ENCODE measurements at regions not wholly inside any gene's neighbourhood (a gene's known extent, or its start where the extent isn't known, plus 50 kb on each side); places are given as distances from the start of the nearest gene placed in this dataset.
"Not testable (repeated sequence)": the region's sequence is repeated elsewhere in the genome, so short reads cannot be mapped to it uniquely, and the experiment has no call there.

- ATAC-seq; DNase-seq (ENCODE audit: low spot score): not testable (repeated sequence)
Measured at GRCh38 chr2:87446313-87446696, 301.6 kb upstream of the PLGLB2 start.

- not testable (repeated sequence) for DNase-seq (ENCODE audit: low spot score); ATAC-seq
Measured at GRCh38 chr2:87449462-87449980, 298.4 kb upstream of the PLGLB2 start.

GRCh38 chr2:87452193-87452592 is 295.7 kb upstream of the PLGLB2 start:
- not testable (repeated sequence) for DNase-seq (ENCODE audit: low spot score)

GRCh38 chr2:87452861-87453260 is 295.0 kb upstream of the PLGLB2 start:
- DNase-seq (ENCODE audit: low spot score), result not testable (repeated sequence)

More at GRCh38 chr2:87452193-87452592, 295.7 kb upstream of the PLGLB2 start:
- ATAC-seq, result not testable (repeated sequence)

GRCh38 chr2:87453965-87454364 is 293.9 kb upstream of the PLGLB2 start:
- not testable (repeated sequence) for ATAC-seq; DNase-seq (ENCODE audit: low spot score)

More at GRCh38 chr2:87452861-87453260, 295.0 kb upstream of the PLGLB2 start:
- peak; percentile 65 for ATAC-seq

- ATAC-seq; DNase-seq (ENCODE audit: low spot score): not testable (repeated sequence)
Measured at GRCh38 chr2:87454421-87454820, 293.5 kb upstream of the PLGLB2 start.

- DNase-seq (ENCODE audit: low spot score), result not testable (repeated sequence)
- ATAC-seq, result peak; percentile 73
Measured at GRCh38 chr2:87455209-87455853, 292.6 kb upstream of the PLGLB2 start.

- ATAC-seq, result peak; percentile 47
- DNase-seq (ENCODE audit: low spot score), result not testable (repeated sequence)
Measured at GRCh38 chr2:87455854-87456249, 292.0 kb upstream of the PLGLB2 start.

- ATAC-seq, result peak; percentile 22
- DNase-seq (ENCODE audit: low spot score), result not testable (repeated sequence)
Measured at GRCh38 chr2:87456477-87457128, 291.3 kb upstream of the PLGLB2 start.

- not testable (repeated sequence) for ATAC-seq; DNase-seq (ENCODE audit: low spot score)
Measured at GRCh38 chr2:87457129-87457499, 290.8 kb upstream of the PLGLB2 start.

GRCh38 chr2:87458938-87459337 is 288.9 kb upstream of the PLGLB2 start:
- ATAC-seq; DNase-seq (ENCODE audit: low spot score): not testable (repeated sequence)

GRCh38 chr2:87460104-87460503 is 287.8 kb upstream of the PLGLB2 start:
- peak; percentile 11 for ATAC-seq
- DNase-seq (ENCODE audit: low spot score), result not testable (repeated sequence)

GRCh38 chr2:87460662-87461061 is 287.2 kb upstream of the PLGLB2 start:
- DNase-seq (ENCODE audit: low spot score); ATAC-seq: not testable (repeated sequence)

GRCh38 chr2:87461671-87462070 is 286.2 kb upstream of the PLGLB2 start:
- ATAC-seq; DNase-seq (ENCODE audit: low spot score): not testable (repeated sequence)

GRCh38 chr2:87464219-87464618 is 283.7 kb upstream of the PLGLB2 start:
- not testable (repeated sequence) for DNase-seq (ENCODE audit: low spot score); ATAC-seq

GRCh38 chr2:87465730-87466129 is 282.2 kb upstream of the PLGLB2 start:
- ATAC-seq, result peak; percentile 58
- DNase-seq (ENCODE audit: low spot score), result not testable (repeated sequence)

- peak; percentile 93 for ATAC-seq
- not testable (repeated sequence) for DNase-seq (ENCODE audit: low spot score)
Measured at GRCh38 chr2:87466591-87467120, 281.2 kb upstream of the PLGLB2 start.

- DNase-seq (ENCODE audit: low spot score); ATAC-seq: not testable (repeated sequence)
Measured at GRCh38 chr2:87468429-87468981, 279.4 kb upstream of the PLGLB2 start.

- ATAC-seq; DNase-seq (ENCODE audit: low spot score): not testable (repeated sequence)
Measured at GRCh38 chr2:87469180-87470151, 278.4 kb upstream of the PLGLB2 start.

Data from left lobe of liver (tissue), 2 donors.